Fibroblast of lung (primary cell): ENCODE measurements at regions not wholly inside any gene's neighbourhood (a gene's known extent, or its start where the extent isn't known, plus 50 kb on each side); places are given as distances from the start of the nearest gene placed in this dataset.

Experiments used
- CTCF ChIP-seq, 2 donors: IDR thresholded peaks in 1 of 2; conservative IDR thresholded peaks in 1 of 2; 1 replicate in 1 of 2; 2 replicates in 1 of 2; pipeline ENCODE4 v1.5.1; 2011 to 2012; ENCODE audit warnings: low read length in 2 of 2, control low read depth in 1 of 2, inconsistent platforms in 1 of 2, low read depth in 1 of 2, mild to moderate bottlenecking in 1 of 2
- EZH2 ChIP-seq: IDR thresholded peaks from 2 replicates; pipeline ENCODE4 v1.5.1; 2012; ENCODE audit warnings: low read length, control low read depth, mild to moderate bottlenecking; ENCODE audit errors: missing control alignments

- TF ChIP-seq CTCF (conservative IDR thresholded peaks at IDR 0.05 in 1 of 2, IDR thresholded peaks at IDR 0.05 in 1 of 2; ENCODE audit: low read depth in 1 of 2, low read length in 2 of 2) (no peak), EZH2 (no peak)
Measured at GRCh38 chr3:22141769-22142168, 390.8 kb upstream of the ZNF385D start.
